ENCODE measurements at regions not wholly inside any gene's neighbourhood (a gene's known extent, or its start where the extent isn't known, plus 50 kb on each side); places are given as distances from the start of the nearest gene placed in this dataset.

- TF ChIP-seq YY1 (IDR thresholded peaks at IDR 0.05; ENCODE audit: insufficient read depth, insufficient read length), result no peak
- no peak for TF ChIP-seq ZNF274 (IDR thresholded peaks at IDR 0.05; ENCODE audit: low read depth, low read length)
These were observed 238.7 kb downstream of the EFNB2 start for GRCh38 chr13:106296723-106297122.
